Motor neuron (in vitro differentiated cells): ENCODE measurements at regions not wholly inside any gene's neighbourhood (a gene's known extent, or its start where the extent isn't known, plus 50 kb on each side); places are given as distances from the start of the nearest gene placed in this dataset.

Experiments used
- ATAC-seq, 8 experiments: fragments of 200-7000 bp; cut with Tn5 transposase; replicated peaks in 6 of 8; 2 replicates each; pipeline ENCODE4 v1.8.0; 2021; ENCODE audit warnings: mild to moderate bottlenecking in 8 of 8, moderate library complexity in 8 of 8
- H3K27ac ChIP-seq, 2 donors: fragments of 250-450 bp; sonication (Bioruptor Pico); 2 replicates each; pipeline ENCODE4 v1.9.0; 2021; ENCODE audit warnings: antibody characterized with exemption in 2 of 2, mild to moderate bottlenecking in 2 of 2, moderate library complexity in 1 of 2
- H3K4me1 ChIP-seq, 2 donors: fragments of 250-450 bp; sonication (Bioruptor Pico); replicated peaks in 1 of 2; 2 replicates each; pipeline ENCODE4 v1.6.1; 2021; ENCODE audit warnings: antibody characterized with exemption in 2 of 2, mild to moderate bottlenecking in 2 of 2, moderate library complexity in 1 of 2
- H3K4me3 ChIP-seq, 5 donors: fragments of 250-450 bp; sonication (Bioruptor Pico); 2 replicates each; pipeline ENCODE4 v1.9.0; 2021; ENCODE audit warnings: antibody characterized with exemption in 5 of 5, mild to moderate bottlenecking in 5 of 5, moderate library complexity in 4 of 5
- WGBS, 10 experiments: fragments of 450-650 bp; shearing (Covaris generic); methylation state at CpG; one replicate each; pipeline ENCODE4 v1.0.0; 2022; 5-methylcytosine and 5-hydroxymethylcytosine counted together
- in situ Hi-C, 9 experiments: fragments of 400-800 bp; cut with MboI; loops; one replicate each; pipeline ENCODE4 v1.15.0; 2021; ENCODE audit warnings: low sequenced_read_pairs in 9 of 9, low pct_unique_long_range_greater_than_20kb in 2 of 9; ENCODE audit not compliant: unreplicated experiment in 9 of 9

- in situ Hi-C loops: loop anchor here in 2 of 9 experiments (25.0 kb wide), 1 partner anchor 241 kb away; no protein-coding TSS in a partner anchor
- Histone ChIP-seq H3K4me1 (no peaks in the 10 kb centered on the region), H3K27ac (no peak overlapping the region), H3K4me3 (no peak overlapping the region)
- ATAC-seq: no peak
- 20 to 100% (median 66%) methylated on average over 1 of the region's 1 CpG; no CpG with 5 or more reads in 2 of the 10 experiments for WGBS, 10 experiments
Observed at GRCh38 chr6:137953761-137954160, 86.7 kb downstream of the TNFAIP3 start.

GRCh38 chr6:137954253-137954652 is 87.2 kb downstream of the TNFAIP3 start:
- no peak for ATAC-seq
- H3K4me1 ChIP-seq: no peaks in the 10 kb centered on the region
- 60 to 100% (median 100%) methylated on average over 1 to 2 of the region's 2 CpGs; no CpG with 5 or more reads in 6 of the 10 experiments for WGBS, 10 experiments
- H3K27ac ChIP-seq: no peak overlapping the region
- in situ Hi-C loops: loop anchor here in 2 of 9 experiments (25.0 kb wide), 1 partner anchor 242 kb away; no protein-coding TSS in a partner anchor
- no peak overlapping the region for H3K4me3 ChIP-seq

GRCh38 chr6:137956098-137956488 is 89.0 kb downstream of the TNFAIP3 start:
- ATAC-seq: no peak
- H3K27ac ChIP-seq: no peak overlapping the region
- no peak overlapping the region for H3K4me3 ChIP-seq
- no peaks in the 10 kb centered on the region for H3K4me1 ChIP-seq
- in situ Hi-C loops: loop anchor here in 2 of 9 experiments (25.0 kb wide), 1 partner anchor 244 kb away; no protein-coding TSS in a partner anchor
- 54 to 100% (median 87%) methylated on average over 1 to 2 of the region's 2 CpGs for WGBS, 10 experiments

GRCh38 chr6:137957471-137957870 is 90.4 kb downstream of the TNFAIP3 start:
- no peak overlapping the region for H3K27ac ChIP-seq
- in situ Hi-C loops: loop anchor here in 2 of 9 experiments (25.0 kb wide), 1 partner anchor 245 kb away; no protein-coding TSS in a partner anchor
- WGBS, 10 experiments: 20 to 95% (median 85%) methylated on average over 1 to 2 of the region's 2 CpGs; no CpG with 5 or more reads in 2 of the 10 experiments
- no peak for ATAC-seq
- H3K4me3 ChIP-seq: no peak overlapping the region
- no peaks in the 10 kb centered on the region for H3K4me1 ChIP-seq

GRCh38 chr6:137958811-137959565 is 91.9 kb downstream of the TNFAIP3 start:
- H3K4me1 ChIP-seq: no peaks in the 10 kb centered on the region
- no peak overlapping the region for H3K27ac ChIP-seq
- ATAC-seq: no peak
- WGBS, 10 experiments: 58 to 100% (median 91%) methylated on average over 2 to 5 of the region's 5 CpGs
- in situ Hi-C loops: loop anchor here in 2 of 9 experiments (25.0 kb wide), 1 partner anchor 247 kb away; no protein-coding TSS in a partner anchor
- H3K4me3 ChIP-seq: no peak overlapping the region

GRCh38 chr6:137962725-137963124 is 95.7 kb downstream of the TNFAIP3 start:
- no peak for ATAC-seq
- WGBS, 10 experiments: 38 to 100% (median 78%) methylated on average over 1 to 3 of the region's 3 CpGs; no CpG with 5 or more reads in 2 of the 10 experiments

GRCh38 chr6:137964876-137965275 is 97.8 kb downstream of the TNFAIP3 start:
- in situ Hi-C loops: loop anchor here in 2 of 9 experiments (25.0 kb wide), 1 partner anchor 253 kb away; no protein-coding TSS in a partner anchor
- no peak for ATAC-seq
- WGBS, 10 experiments: 0 to 81% (median 51%) methylated on average over 1 to 4 of the region's 4 CpGs; no CpG with 5 or more reads in 1 of the 10 experiments

More at GRCh38 chr6:137962725-137963124, 95.7 kb downstream of the TNFAIP3 start:
- no peaks in the 10 kb centered on the region for H3K4me1 ChIP-seq
- H3K4me3 ChIP-seq: no peak overlapping the region
- no peak overlapping the region for H3K27ac ChIP-seq
- in situ Hi-C loops: loop anchor here in 2 of 9 experiments (25.0 kb wide), 1 partner anchor 250 kb away; no protein-coding TSS in a partner anchor

GRCh38 chr6:137967689-137968454 is 100.8 kb downstream of the TNFAIP3 start:
- Histone ChIP-seq H3K4me1 (no peaks in the 10 kb centered on the region), H3K27ac (no peak overlapping the region), H3K4me3 (no peak overlapping the region)
- ATAC-seq: no peak
- WGBS, 10 experiments: 6 to 100% (median 71%) methylated on average over 1 to 3 of the region's 5 CpGs; no CpG with 5 or more reads in 2 of the 10 experiments
- in situ Hi-C loops: loop anchor here in 2 of 9 experiments (25.0 kb wide), 1 partner anchor 256 kb away; no protein-coding TSS in a partner anchor

More at GRCh38 chr6:137964876-137965275, 97.8 kb downstream of the TNFAIP3 start:
- Histone ChIP-seq H3K4me3 (no peak overlapping the region), H3K27ac (no peak overlapping the region), H3K4me1 (no peaks in the 10 kb centered on the region)

GRCh38 chr6:137968455-137968804 is 101.4 kb downstream of the TNFAIP3 start:
- Histone ChIP-seq H3K27ac (no peak overlapping the region), H3K4me3 (no peak overlapping the region), H3K4me1 (no peaks in the 10 kb centered on the region)
- WGBS, 10 experiments: 70 to 100% (median 86%) methylated on average over 2 to 5 of the region's 5 CpGs
- ATAC-seq: no peak
- in situ Hi-C loops: loop anchor here in 2 of 9 experiments (25.0 kb wide), 1 partner anchor 256 kb away; no protein-coding TSS in a partner anchor

GRCh38 chr6:137968901-137969300 is 101.8 kb downstream of the TNFAIP3 start:
- 0 to 88% (median 56%) methylated on average over 1 of the region's 1 CpG for WGBS, 10 experiments
- in situ Hi-C loops: loop anchor here in 2 of 9 experiments (25.0 kb wide), 1 partner anchor 257 kb away; no protein-coding TSS in a partner anchor

GRCh38 chr6:137969874-137970273 is 102.8 kb downstream of the TNFAIP3 start:
- Histone ChIP-seq H3K4me3 (no peak overlapping the region), H3K27ac (no peak overlapping the region), H3K4me1 (no peaks in the 10 kb centered on the region)
- in situ Hi-C loops: loop anchor here in 2 of 9 experiments (25.0 kb wide), 1 partner anchor 258 kb away; no protein-coding TSS in a partner anchor
- ATAC-seq: no peak

More at GRCh38 chr6:137968901-137969300, 101.8 kb downstream of the TNFAIP3 start:
- no peak overlapping the region for H3K27ac ChIP-seq
- no peak overlapping the region for H3K4me3 ChIP-seq
- no peak for ATAC-seq
- H3K4me1 ChIP-seq: no peaks in the 10 kb centered on the region

GRCh38 chr6:137970368-137970767 is 103.3 kb downstream of the TNFAIP3 start:
- 78 to 91% (median 85%) methylated on average over 1 to 4 of the region's 4 CpGs; no CpG with 5 or more reads in 2 of the 10 experiments for WGBS, 10 experiments
- in situ Hi-C loops: loop anchor here in 2 of 9 experiments (25.0 kb wide), 1 partner anchor 258 kb away; no protein-coding TSS in a partner anchor
- Histone ChIP-seq H3K4me1 (no peaks in the 10 kb centered on the region), H3K4me3 (no peak overlapping the region), H3K27ac (no peak overlapping the region)
- ATAC-seq: no peak
